ENCODE measurements at regions not wholly inside any gene's neighbourhood (a gene's known extent, or its start where the extent isn't known, plus 50 kb on each side); places are given as distances from the start of the nearest gene placed in this dataset.

- TF ChIP-seq CTCF (IDR thresholded peaks at IDR 0.05), result no peak
- no peak for TF ChIP-seq EZH2 (IDR thresholded peaks at IDR 0.05; ENCODE audit: borderline replicate concordance, insufficient read depth, low read depth, low read length, poor library complexity, severe bottlenecking)
Measured at GRCh38 chrX:122972604-122973003, 211.5 kb upstream of the GRIA3 start.

Data from B cell (primary cell).